HepG2 (cell line): ENCODE measurements at regions not wholly inside any gene's neighbourhood (a gene's known extent, or its start where the extent isn't known, plus 50 kb on each side); places are given as distances from the start of the nearest gene placed in this dataset.

Experiments used
- ATAC-seq: fragments of 200-7000 bp; cut with Tn5 transposase; 3 replicates; pipeline ENCODE4 v1.9.1; 2020; ENCODE audit warnings: mild to moderate bottlenecking, moderate library complexity
- BruUV-seq: library from RNA; stranded (reverse); fragments of 400-500 nt; replicated peaks from 2 replicates; lab custom pipeline; 2021; lab: Mats Ljungman, UMichigan
- CTCF ChIA-PET: fragments of 300-600 bp; formaldehyde crosslinking; extraction: SDS; loops from one replicate; lab custom pipeline; 2021; ENCODE audit warnings: low total read pairs, inconsistent platforms, low intra/inter-chr PET ratio; lab: Yijun Ruan, JAX
- POLR2A ChIA-PET: fragments of 350-600 bp; sonication (Branson Sonifier 250); formaldehyde crosslinking; loops from one replicate; lab custom pipeline; 2020; ENCODE audit warnings: antibody characterized with exemption, inconsistent platforms; lab: Yijun Ruan, JAX
- DNase-seq: peaks from one replicate; pipeline ENCODE4 v3.0.0-alpha.2; 2015; ENCODE audit warnings: low spot score
- FAIRE-seq: peaks from 3 replicates; lab custom pipeline; 2011; peaks lifted over from hg19 to GRCh38; lab: Jason Lieb, UNC
- H2AFZ ChIP-seq: one replicate; pipeline ENCODE4 v1.6.1; 2011; ENCODE audit warnings: low read length, inconsistent platforms
- H3K27ac ChIP-seq: fragments of 300-600 bp; 3 replicates; pipeline ENCODE4 v1.8.0; 2011; ENCODE audit warnings: mixed run types, mild to moderate bottlenecking, mixed read lengths, low read length, inconsistent platforms; ENCODE audit not compliant: insufficient read depth; ENCODE audit errors: extremely low read length
- H3K27me3 ChIP-seq, 2 experiments: fragments of 200-600 bp in 1 of 2; 2 replicates in 1 of 2; 3 replicates in 1 of 2; pipeline versions ENCODE4 v1.6.0 to v1.8.0; 2011; ENCODE audit warnings: low read length in 2 of 2, mild to moderate bottlenecking in 2 of 2, moderate library complexity in 2 of 2, inconsistent platforms in 1 of 2; ENCODE audit not compliant: insufficient read depth in 2 of 2, control insufficient read depth in 1 of 2
- H3K36me3 ChIP-seq, 2 experiments: fragments of 200-600 bp in 1 of 2; replicated peaks in 1 of 2; 2 replicates in 1 of 2; 3 replicates in 1 of 2; pipeline versions ENCODE4 v1.5.1 to v1.8.0; 2011; ENCODE audit warnings: low read length in 2 of 2, inconsistent platforms in 1 of 2; ENCODE audit not compliant: insufficient read depth in 2 of 2, control insufficient read depth in 1 of 2
- H3K4me1 ChIP-seq: 2 replicates; pipeline ENCODE4 v1.5.1; 2012; ENCODE audit warnings: low read length, inconsistent platforms; ENCODE audit not compliant: insufficient read depth
- H3K4me2 ChIP-seq: 2 replicates; pipeline ENCODE4 v1.6.0; 2011; ENCODE audit warnings: low read depth, low read length, inconsistent platforms
- H3K4me3 ChIP-seq, 3 experiments: fragments of 200-600 bp in 1 of 3; sonication (generic), shearing (Covaris generic) in 1 of 3; replicated peaks in 1 of 3; 2 replicates each; pipeline ENCODE4 v1.5.1; 2011 to 2016; ENCODE audit warnings: low read length in 3 of 3, inconsistent platforms in 2 of 3, low read depth in 2 of 3, mild to moderate bottlenecking in 2 of 3, control low read depth in 1 of 3, mixed read lengths in 1 of 3; ENCODE audit not compliant: insufficient read depth in 1 of 3
- H3K79me2 ChIP-seq: one replicate; pipeline ENCODE4 v1.6.1; 2011; ENCODE audit warnings: low read length, inconsistent platforms; ENCODE audit not compliant: insufficient read depth
- H3K9ac ChIP-seq: 2 replicates; pipeline ENCODE4 v1.6.0; 2011; ENCODE audit warnings: mild to moderate bottlenecking, low read depth, low read length, inconsistent platforms; ENCODE audit not compliant: insufficient read depth
- H3K9me3 ChIP-seq: 2 replicates; pipeline ENCODE4 v1.5.1; 2012; ENCODE audit warnings: mild to moderate bottlenecking, low read length
- H4K20me1 ChIP-seq: 2 replicates; pipeline ENCODE4 v1.6.0; 2011; ENCODE audit warnings: inconsistent platforms, mild to moderate bottlenecking, low read length, moderate library complexity; ENCODE audit not compliant: insufficient read depth
- MLXIP ChIP-seq: sonication (generic); formaldehyde crosslinking; IDR thresholded peaks from 2 replicates; pipeline ENCODE4 v1.9.0; 2021; ENCODE audit warnings: missing genetic modification reagents, borderline replicate concordance
- ZFP90 ChIP-seq: sonication (generic); formaldehyde crosslinking; IDR thresholded peaks from 2 replicates; pipeline ENCODE4 v1.8.0; 2022; ENCODE audit warnings: missing genetic modification reagents, mild to moderate bottlenecking, inconsistent platforms, borderline replicate concordance
- ZNF318 ChIP-seq: sonication (generic); formaldehyde crosslinking; IDR thresholded peaks from 2 replicates; pipeline ENCODE4 v1.4.0; 2020; ENCODE audit warnings: mild to moderate bottlenecking, missing genetic modification reagents
- WGBS: methylation state at CpG from one replicate; pipeline ENCODE4 v1.1.6; 2017; ENCODE audit warnings: low lambda C conversion rate; 5-methylcytosine and 5-hydroxymethylcytosine counted together
- in situ Hi-C: cut with HindIII; loops from 2 replicates; pipeline ENCODE4 v1.10.0; 2017; ENCODE audit warnings: low pct_unique_long_range_greater_than_20kb; ENCODE audit not compliant: extremely low pct_ligation_motif_present
- intact Hi-C: fragments of 100-400 bp; cut with micrococcal nuclease; formaldehyde crosslinking; loops from one replicate; pipeline ENCODE4 v1.10.0; 2022; ENCODE audit not compliant: unreplicated experiment

GRCh38 chr5:104084896-104085295, 522.3 kb upstream of the NUDT12 start:
- intact Hi-C loops, result no loop called here

GRCh38 chr5:104082754-104083153, 520.2 kb upstream of the NUDT12 start:
- H4K20me1 ChIP-seq, result no peaks in the 10 kb centered on the region
- no peaks in the 10 kb centered on the region for H3K9me3 ChIP-seq
- in situ Hi-C loops (no loop called here), intact Hi-C loops (no loop called here)
- H3K79me2 ChIP-seq, result no peaks in the 10 kb centered on the region
- no peak overlapping the region for H3K9ac ChIP-seq
- H3K27me3 ChIP-seq, result no peaks in the 10 kb centered on the region
- ChIA-PET POLR2A (no interaction called here), CTCF (no interaction called here)
- ATAC-seq (no peak), DNase-seq (no peak), FAIRE-seq (no peak)
- H3K4me3 ChIP-seq, result no peak overlapping the region
- H2AFZ ChIP-seq, result no peak overlapping the region
- no peaks in the 10 kb centered on the region for H3K4me1 ChIP-seq
- no peaks in the 10 kb centered on the region; a peak in 1 of 5 replicates for H3K36me3 ChIP-seq
- no peak overlapping the region for H3K4me2 ChIP-seq
- H3K27ac ChIP-seq, result no peak overlapping the region
- 48% methylated on average over 2 of the region's 2 CpGs for WGBS
- no TSS peak for BruUV-seq
- TF ChIP-seq ZNF318, result no peak

More at GRCh38 chr5:104084896-104085295, 522.3 kb upstream of the NUDT12 start:
- CTCF ChIA-PET, result no interaction called here
- H3K27ac ChIP-seq, result no peak overlapping the region
- no peaks in the 10 kb centered on the region for H3K4me1 ChIP-seq
- H3K4me2 ChIP-seq, result no peak overlapping the region
- ATAC-seq (no peak), FAIRE-seq (no peak), DNase-seq (no peak)
- no peak overlapping the region for H3K9ac ChIP-seq
- TF ChIP-seq MLXIP (CRISPR knock-in tag) (no peak), ZFP90 (no peak)
- no peaks in the 10 kb centered on the region for H3K27me3 ChIP-seq
- H3K79me2 ChIP-seq, result no peaks in the 10 kb centered on the region
- H3K9me3 ChIP-seq, result no peaks in the 10 kb centered on the region
- WGBS, result 38% methylated on average over 2 of the region's 2 CpGs
- H4K20me1 ChIP-seq, result no peaks in the 10 kb centered on the region
- BruUV-seq, result no TSS peak
- POLR2A ChIA-PET, result no interaction called here
- in situ Hi-C loops, result no loop called here
- H2AFZ ChIP-seq, result no peak overlapping the region
- H3K4me3 ChIP-seq, result no peak overlapping the region
- no peaks in the 10 kb centered on the region; a peak in 1 of 5 replicates for H3K36me3 ChIP-seq
